Kidney capillary endothelial cell (primary cell): ENCODE measurements at regions not wholly inside any gene's neighbourhood (a gene's known extent, or its start where the extent isn't known, plus 50 kb on each side); places are given as distances from the start of the nearest gene placed in this dataset.
"Not testable (repeated sequence)": the region's sequence is repeated elsewhere in the genome, so short reads cannot be mapped to it uniquely, and the experiment has no call there.

Source experiments
- DNase-seq: peaks from one replicate; pipeline ENCODE4 v3.0.0-alpha.2; 2018; ENCODE audit warnings: low spot score

DNA sequence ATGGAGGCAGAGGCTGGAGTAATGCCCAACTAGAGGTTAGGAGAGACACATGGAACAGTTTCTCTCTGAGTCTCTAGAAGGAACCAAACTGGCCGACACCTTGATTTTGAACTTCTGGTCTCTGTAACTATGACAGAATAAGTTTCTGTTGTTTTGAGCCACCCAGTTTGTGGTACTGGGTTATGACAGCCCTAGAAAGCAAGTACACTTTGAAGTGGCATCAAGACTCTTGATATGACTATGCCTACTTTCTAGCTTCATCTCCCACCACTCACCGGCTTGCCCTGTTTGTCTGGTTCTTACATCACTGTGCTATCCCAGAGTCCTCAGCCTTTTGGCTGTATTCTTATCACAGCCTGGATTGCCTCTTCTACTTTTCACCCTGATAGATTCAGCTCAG, 230.3 kb upstream of the USP24 start:
- no peak for DNase-seq

DNA sequence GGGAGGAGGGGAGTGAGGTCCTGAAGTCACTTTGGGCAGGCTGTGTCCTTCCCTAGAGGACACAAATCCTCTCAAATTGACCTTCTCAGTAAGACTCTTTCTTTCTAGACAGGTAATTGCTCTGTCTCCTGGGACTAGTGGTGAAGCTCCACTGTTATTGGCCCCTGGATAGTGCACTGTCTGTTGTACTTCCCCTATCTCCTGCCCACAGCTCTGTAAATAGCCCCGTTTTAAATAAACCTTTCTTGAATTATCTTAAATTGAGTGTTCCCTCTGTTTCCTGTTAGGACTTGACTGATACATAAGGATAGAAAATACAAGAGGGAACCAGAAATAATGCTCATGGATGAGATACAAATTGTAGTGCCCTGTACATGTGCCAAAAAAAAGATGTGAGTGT, 229.5 kb upstream of the USP24 start:
- no peak for DNase-seq

GRCh38 chr1:55443175-55443915, 228.2 kb upstream of the USP24 start:
- DNase-seq: peak; percentile 69

GRCh38 chr1:55441489-55441888, 226.3 kb upstream of the USP24 start:
- DNase-seq: no peak

DNA sequence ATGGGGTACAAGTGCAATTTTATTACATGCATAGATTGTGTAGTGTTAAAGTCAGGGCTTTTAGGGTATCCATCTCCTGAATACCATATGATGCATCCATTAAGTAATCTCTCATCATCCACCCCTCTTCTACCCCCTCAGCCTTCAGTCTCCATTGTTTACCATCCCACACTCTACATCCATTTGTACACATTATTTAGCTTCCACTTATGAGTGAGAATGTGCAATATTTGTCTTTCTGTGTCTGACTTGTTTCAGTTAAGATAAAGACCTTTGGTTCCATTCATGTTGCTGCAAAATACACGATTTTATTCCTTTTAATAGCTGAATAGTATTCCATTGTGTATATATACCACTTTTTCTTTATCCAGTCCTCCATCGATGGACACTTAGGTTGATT, 222.5 kb upstream of the USP24 start:
- no peak for DNase-seq

- DNase-seq: not testable (repeated sequence)
Measured at GRCh38 chr1:55430720-55431119, 215.6 kb upstream of the USP24 start.

DNA sequence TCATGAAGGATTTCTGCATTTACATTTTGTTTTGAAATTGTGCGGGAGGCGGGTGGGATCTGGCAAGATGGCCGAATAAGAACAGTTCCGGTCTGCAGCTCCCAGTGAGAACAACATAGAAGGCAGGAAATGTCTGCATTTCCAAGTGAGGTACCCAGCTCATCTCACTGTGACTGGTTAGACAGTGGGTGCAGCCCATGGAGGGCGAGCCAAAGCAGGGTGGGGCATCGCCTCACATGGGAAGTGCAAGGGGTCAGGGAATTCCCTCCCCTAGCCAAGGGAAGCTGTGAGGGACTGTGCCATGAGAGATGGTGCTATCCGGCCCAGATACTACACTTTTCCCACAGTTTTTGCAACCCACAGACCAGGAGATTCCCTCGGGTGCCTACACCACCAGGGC, 215.0 kb upstream of the USP24 start:
- DNase-seq: not testable (repeated sequence)

DNA sequence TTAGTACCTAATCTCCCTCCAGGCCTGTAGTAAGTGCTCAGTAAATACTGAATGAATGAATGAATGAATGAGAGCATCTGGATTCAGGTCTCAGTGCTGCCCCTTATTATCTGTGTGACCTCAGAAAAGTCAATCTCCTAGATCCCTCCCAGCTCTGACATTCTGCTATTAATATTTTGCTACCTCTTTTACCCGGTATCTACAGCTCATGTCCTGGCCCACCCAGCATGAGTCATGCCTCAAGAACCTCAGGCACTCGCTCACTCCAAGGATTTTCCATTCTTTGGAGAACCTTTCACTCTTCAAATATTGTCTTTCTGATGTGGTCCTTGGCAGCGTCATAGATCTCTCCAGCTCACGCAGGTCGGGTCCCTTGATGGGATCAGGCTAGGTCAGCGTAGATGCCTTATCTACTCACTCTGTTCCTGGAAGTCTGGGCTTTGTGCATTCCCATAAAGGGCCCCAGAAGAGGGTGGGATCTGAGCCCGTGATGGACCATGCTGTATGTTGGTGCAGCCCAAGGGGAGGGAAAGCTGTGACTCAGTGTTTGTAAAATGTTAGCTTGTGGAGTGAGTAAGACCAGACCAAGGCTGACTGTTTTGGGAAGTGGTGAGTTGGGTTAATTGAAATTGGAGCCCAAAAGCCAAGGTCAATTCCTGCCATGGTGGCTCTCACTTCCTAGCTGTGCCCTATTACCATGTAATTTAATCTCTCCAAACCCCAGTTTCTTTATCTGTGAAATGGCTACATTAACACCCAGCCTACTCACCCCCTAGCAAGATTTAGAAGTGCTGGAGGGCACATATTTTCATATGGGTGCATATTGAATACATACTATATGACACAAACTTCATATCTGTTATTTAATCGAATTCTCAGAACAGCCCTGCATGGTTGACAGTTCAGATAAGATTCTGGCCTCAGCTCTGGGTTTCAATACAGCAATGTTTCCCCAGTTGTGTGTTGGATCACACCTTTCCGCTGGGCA, 214.1 kb upstream of the USP24 start:
- peak; percentile 100 for DNase-seq

- no peak for DNase-seq
Measured at GRCh38 chr1:55428231-55428630, 213.1 kb upstream of the USP24 start.

DNA sequence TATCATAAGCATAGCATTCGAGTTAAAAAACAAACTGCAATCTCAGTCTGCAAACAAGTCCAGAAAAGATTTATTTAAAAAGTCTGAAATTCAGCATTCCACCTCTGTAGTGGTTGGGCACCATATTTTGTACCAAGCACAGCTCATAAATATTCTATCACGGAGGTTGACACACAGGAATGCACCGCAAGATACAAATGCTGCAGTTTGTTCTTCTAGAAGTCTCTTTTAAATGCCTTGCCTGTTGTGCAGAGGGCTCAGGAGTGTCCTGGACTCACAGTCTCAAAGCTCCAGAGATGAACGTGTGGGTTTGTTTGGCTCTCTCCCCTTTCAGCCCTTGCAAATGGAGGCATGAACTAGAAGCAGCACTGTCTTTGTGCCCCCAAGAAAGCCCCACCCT, 212.4 kb upstream of the USP24 start:
- DNase-seq: no peak

DNA sequence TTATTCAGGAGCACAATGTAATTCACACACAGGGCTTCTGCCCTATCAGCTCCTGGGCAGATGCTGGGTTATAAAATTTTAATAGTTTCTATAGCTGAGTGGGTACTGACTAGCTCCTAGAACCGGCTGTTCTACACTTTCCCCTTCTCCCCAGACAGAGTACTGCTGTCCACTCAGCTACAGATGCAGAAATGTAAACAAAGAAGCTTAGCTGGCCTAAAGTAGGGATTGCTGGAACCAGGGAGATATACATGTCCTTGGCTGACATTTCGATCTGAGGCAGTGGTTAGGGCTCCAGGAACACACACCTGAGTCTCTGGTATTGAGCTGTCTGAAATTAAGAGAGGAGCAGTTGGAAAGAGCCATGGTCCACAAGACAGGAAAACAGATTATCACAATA, 211.5 kb upstream of the USP24 start:
- no peak for DNase-seq

- no peak for DNase-seq
Measured at GRCh38 chr1:55426156-55426555, 211.0 kb upstream of the USP24 start.

GRCh38 chr1:55425310-55425930, 210.3 kb upstream of the USP24 start:
- DNase-seq: no peak

GRCh38 chr1:55423376-55423775, 208.2 kb upstream of the USP24 start:
- DNase-seq: no peak

DNA sequence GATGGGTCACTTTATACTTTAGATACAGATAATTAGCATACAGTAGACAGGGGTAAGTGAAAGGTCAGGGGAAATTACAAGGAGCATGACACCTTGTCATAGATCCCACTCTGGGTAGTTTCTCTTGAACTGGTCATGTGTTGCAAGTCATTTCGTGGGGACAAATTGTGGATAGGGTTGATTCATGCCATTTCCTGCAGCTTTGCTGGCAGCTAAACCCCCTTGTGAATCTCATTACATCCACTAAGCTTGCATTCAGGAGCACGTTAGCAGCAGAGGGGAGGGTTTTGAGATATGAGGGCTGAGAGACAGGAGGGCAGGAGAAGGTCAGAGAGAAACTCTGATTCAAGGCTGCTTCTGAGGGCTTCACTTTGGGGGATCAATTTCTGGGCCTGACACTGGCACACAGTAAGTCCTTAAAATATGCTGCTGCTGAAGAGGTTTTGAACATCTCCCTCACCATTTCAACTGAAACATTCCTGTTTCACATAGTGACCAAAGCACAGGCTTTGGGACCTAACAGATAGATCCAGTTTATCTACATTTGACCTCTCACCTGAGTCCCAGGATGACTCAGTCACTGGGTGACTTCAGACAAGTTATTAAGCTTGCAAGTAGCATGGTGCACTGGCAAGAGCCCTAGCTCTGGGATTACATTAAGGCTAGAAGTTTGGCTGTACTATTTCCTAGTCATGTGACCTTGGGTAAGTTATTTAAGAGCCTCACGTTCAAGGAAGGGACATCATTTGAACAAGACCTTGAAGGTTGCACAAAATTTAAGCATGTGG, 206.0 kb upstream of the USP24 start:
- DNase-seq: peak; percentile 63

- DNase-seq: no peak
Measured at GRCh38 chr1:55420026-55420425, 204.9 kb upstream of the USP24 start.

- DNase-seq: no peak
Measured at GRCh38 chr1:55418208-55419000, 203.2 kb upstream of the USP24 start.

DNA sequence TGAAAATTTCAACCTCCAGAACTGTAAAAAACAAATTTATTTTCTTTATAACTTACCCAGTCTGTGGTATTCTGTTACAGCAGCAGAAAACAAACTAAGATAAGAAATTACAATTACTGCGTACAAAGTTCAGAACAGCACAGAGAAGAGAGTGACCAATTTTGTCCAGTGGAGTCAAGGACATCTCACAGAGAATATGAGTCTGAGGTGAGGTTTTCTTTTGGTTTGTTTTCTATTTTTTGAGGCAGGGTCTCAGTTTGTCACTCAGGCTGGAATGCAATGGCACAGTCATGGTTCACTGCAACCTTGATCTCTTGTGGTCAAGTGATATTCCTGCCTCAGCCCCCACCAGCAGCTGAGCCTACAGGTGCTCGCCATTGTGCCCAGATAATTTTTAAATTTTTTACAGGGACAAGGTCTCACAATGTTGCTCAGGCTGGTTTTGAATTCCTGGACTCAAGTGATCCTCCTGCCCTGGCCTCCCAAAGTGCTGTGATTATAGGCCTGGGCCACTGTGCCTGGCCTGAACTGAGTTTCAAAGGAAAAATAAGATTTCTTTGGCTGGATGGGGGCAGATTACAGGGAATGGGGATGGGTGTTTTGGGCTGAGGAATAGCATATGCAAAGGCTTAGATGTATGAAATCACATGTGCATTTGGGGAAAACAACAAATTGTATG, 201.1 kb upstream of the USP24 start:
- no peak for DNase-seq

DNA sequence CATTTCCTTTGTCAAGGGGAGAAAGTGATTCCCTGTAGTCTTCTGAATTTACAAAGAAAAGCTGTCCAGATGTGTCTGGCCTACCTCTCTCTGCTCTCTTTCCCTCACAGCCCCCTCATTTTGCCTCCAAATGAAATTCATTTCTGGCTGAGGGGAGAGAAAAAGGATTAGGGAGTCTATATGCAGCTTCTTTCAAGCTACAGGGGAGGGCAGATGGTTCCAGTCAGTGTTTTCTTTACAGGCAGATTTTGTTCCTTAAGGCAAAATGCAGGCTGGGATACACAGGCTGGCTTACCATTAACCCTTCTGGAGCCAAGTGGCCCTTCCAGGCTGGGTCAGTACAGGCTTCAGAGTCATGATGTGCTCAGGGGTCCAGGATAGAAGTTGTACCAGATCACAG, 198.1 kb upstream of the USP24 start:
- DNase-seq: no peak

DNA sequence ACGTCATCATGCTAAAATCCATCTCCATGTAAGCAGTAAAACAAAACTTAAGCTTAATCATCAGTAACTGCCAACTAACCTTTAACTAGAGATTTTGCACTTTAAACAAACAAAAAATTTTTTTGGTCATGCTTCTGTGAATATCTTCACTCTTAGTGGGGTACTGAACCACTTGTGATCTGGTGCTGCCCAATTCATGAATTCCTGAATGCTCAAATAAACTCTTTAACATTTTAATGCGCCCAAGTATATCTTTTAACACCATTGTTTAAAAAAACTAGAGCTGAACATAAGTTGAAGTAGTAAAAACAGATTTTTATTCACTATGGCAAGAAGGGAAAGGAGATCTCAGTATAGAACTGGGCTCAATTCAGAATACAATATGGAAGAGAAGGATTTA, 196.9 kb upstream of the USP24 start:
- DNase-seq: no peak
